Lung (tissue), 11 donors: ENCODE measurements at regions not wholly inside any gene's neighbourhood (a gene's known extent, or its start where the extent isn't known, plus 50 kb on each side); places are given as distances from the start of the nearest gene placed in this dataset.
A peak's percentile ranks its signal among the peaks of the same experiment; 100 is the strongest.

Experiments used
- ATAC-seq: fragments of 200-7000 bp; cut with Tn5 transposase; one replicate; pipeline ENCODE4 v1.9.1; 2020; ENCODE audit warnings: moderate number of reproducible peaks; ENCODE audit not compliant: insufficient read depth, low FRiP score
- DNase-seq, 3 donors: peaks; one replicate each; pipeline ENCODE4 v3.0.0-alpha.2; 2013 to 2017
- H3K27ac ChIP-seq, 2 donors: one replicate each; pipeline ENCODE4 v1.5.1; 2013; ENCODE audit warnings: mild to moderate bottlenecking in 2 of 2, moderate library complexity in 2 of 2, control low read depth in 1 of 2, inconsistent platforms in 1 of 2, low read depth in 1 of 2, low read length in 1 of 2
- H3K27me3 ChIP-seq, 3 donors: one replicate each; pipeline ENCODE4 v1.5.1; 2013; ENCODE audit warnings: low read length in 2 of 3; ENCODE audit not compliant: control insufficient read depth in 3 of 3, insufficient read depth in 3 of 3
- H3K36me3 ChIP-seq, 4 donors: one replicate each; pipeline ENCODE4 v1.5.1; 2013; ENCODE audit warnings: low read length in 4 of 4, mild to moderate bottlenecking in 1 of 4, moderate library complexity in 1 of 4; ENCODE audit not compliant: control insufficient read depth in 4 of 4, insufficient read depth in 4 of 4
- H3K4me1 ChIP-seq, 5 donors: one replicate each; pipeline ENCODE4 v1.5.1; 2013; ENCODE audit warnings: low read length in 5 of 5, mild to moderate bottlenecking in 2 of 5, moderate library complexity in 1 of 5; ENCODE audit not compliant: control insufficient read depth in 5 of 5, insufficient read depth in 5 of 5
- H3K4me3 ChIP-seq: one replicate; pipeline ENCODE4 v1.5.1; 2013; ENCODE audit warnings: mild to moderate bottlenecking, control low read depth, moderate library complexity
- H3K9ac ChIP-seq, 2 donors: one replicate each; pipeline ENCODE4 v1.5.1; 2013; ENCODE audit warnings: low read length in 2 of 2, control low read depth in 1 of 2; ENCODE audit not compliant: insufficient read depth in 1 of 2
- H3K9me3 ChIP-seq, 4 donors: one replicate each; pipeline ENCODE4 v1.5.1; 2013; ENCODE audit warnings: low read length in 3 of 4, mild to moderate bottlenecking in 1 of 4, moderate library complexity in 1 of 4; ENCODE audit not compliant: control insufficient read depth in 4 of 4, insufficient read depth in 3 of 4
- CTCF ChIP-seq: IDR thresholded peaks from 2 replicates; pipeline ENCODE4 v1.5.1; 2012; ENCODE audit warnings: mild to moderate bottlenecking; ENCODE audit errors: control extremely low read depth, extremely low read depth
- WGBS, 2 donors: extraction: QIAGEN DNeasy Blood & Tissue Kit; methylation state at CpG; one replicate each; pipeline ENCODE4 v1.1.7; 2013; 5-methylcytosine and 5-hydroxymethylcytosine counted together
- donor health status: control.
- donor health status: control.
- donor health status: Bipolar disorder and iron deficiency.
- donor health status: healthy.
- donor health status: DM: yes; HTN: yes; CAD: no.

- no peak overlapping the region for H3K27ac ChIP-seq
- H3K36me3 ChIP-seq = no peaks in the 10 kb centered on the region
- no peak for DNase-seq
- no peak overlapping the region for H3K9ac ChIP-seq
- 57 to 59% methylated on average over 6 of the region's 6 CpGs for WGBS, 2 donors
- no peaks in the 10 kb centered on the region for H3K27me3 ChIP-seq
- TF ChIP-seq CTCF = no peak
- H3K9me3 ChIP-seq = no peaks in the 10 kb centered on the region
- peaks cover 4 to 35% (median 13%) of the 10 kb centered on the region in 5 donors for H3K4me1 ChIP-seq
- no peak overlapping the region for H3K4me3 ChIP-seq
- no peak for ATAC-seq
Observed at GRCh38 chr22:46039535-46039934, 62.6 kb upstream of the WNT7B start.

- H3K9ac ChIP-seq = no peak overlapping the region
- 82 to 88% methylated on average over 20 of the region's 20 CpGs for WGBS, 2 donors
- H3K4me1 ChIP-seq = peaks cover 4 to 35% (median 13%) of the 10 kb centered on the region in 5 donors
- no peaks in the 10 kb centered on the region for H3K27me3 ChIP-seq
- no peaks in the 10 kb centered on the region for H3K36me3 ChIP-seq
- DNase-seq (no peak), ATAC-seq (no peak)
- H3K4me3 ChIP-seq = no peak overlapping the region
- no peaks in the 10 kb centered on the region for H3K9me3 ChIP-seq
- no peak overlapping the region for H3K27ac ChIP-seq
- no peak for TF ChIP-seq CTCF
Observed at GRCh38 chr22:46040471-46041465, 63.8 kb upstream of the WNT7B start.

GRCh38 chr22:46041642-46042041 is 64.7 kb upstream of the WNT7B start:
- no peak for TF ChIP-seq CTCF
- WGBS, 2 donors = 82 to 92% methylated on average over 9 of the region's 9 CpGs
- Histone ChIP-seq H3K9me3 (no peaks in the 10 kb centered on the region), H3K27me3 (no peaks in the 10 kb centered on the region), H3K4me3 (no peak overlapping the region), H3K4me1 (peaks cover 4 to 35% (median 16%) of the 10 kb centered on the region in 5 donors), H3K36me3 (no peaks in the 10 kb centered on the region), H3K9ac (no peak overlapping the region), H3K27ac (peak overlapping the region in 1 of 2 donors; percentile 46)
- ATAC-seq = no peak
- no peak for DNase-seq
